ENCODE measurements at regions not wholly inside any gene's neighbourhood (a gene's known extent, or its start where the extent isn't known, plus 50 kb on each side); places are given as distances from the start of the nearest gene placed in this dataset.

GRCh38 chr17:72393553-72393952, 272.7 kb downstream of the SOX9 start:
- Histone ChIP-seq H3K4me1 (no peaks in the 10 kb centered on the region), H3K27me3 (no peaks in the 10 kb centered on the region)

DNA sequence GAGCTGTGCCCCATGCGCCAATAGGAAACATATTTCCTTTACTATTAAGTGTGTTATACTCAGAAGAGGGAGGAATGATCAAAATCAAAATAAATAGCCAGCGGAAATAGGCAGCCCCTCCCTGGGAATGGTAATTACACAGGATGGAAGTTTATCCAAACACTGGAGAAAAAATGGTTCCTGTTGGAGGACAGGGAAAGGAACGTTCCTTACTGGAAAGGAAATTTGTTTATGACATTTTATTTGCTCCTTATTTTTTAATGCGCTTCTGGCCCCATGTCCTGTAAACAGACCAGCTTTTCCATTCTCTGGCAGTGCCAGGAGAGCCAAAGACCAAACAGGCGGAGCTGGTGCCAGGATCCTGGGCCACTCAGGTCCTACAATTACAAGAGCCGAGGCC, 273.7 kb downstream of the SOX9 start:
- Histone ChIP-seq H3K9me3 (no peaks in the 10 kb centered on the region), H3K4me3 (no peak overlapping the region), H3K36me3 (no peaks in the 10 kb centered on the region), H3K4me1 (no peaks in the 10 kb centered on the region), H3K27ac (no peak overlapping the region), H3K27me3 (no peaks in the 10 kb centered on the region)
- TF ChIP-seq, protein P1, sequence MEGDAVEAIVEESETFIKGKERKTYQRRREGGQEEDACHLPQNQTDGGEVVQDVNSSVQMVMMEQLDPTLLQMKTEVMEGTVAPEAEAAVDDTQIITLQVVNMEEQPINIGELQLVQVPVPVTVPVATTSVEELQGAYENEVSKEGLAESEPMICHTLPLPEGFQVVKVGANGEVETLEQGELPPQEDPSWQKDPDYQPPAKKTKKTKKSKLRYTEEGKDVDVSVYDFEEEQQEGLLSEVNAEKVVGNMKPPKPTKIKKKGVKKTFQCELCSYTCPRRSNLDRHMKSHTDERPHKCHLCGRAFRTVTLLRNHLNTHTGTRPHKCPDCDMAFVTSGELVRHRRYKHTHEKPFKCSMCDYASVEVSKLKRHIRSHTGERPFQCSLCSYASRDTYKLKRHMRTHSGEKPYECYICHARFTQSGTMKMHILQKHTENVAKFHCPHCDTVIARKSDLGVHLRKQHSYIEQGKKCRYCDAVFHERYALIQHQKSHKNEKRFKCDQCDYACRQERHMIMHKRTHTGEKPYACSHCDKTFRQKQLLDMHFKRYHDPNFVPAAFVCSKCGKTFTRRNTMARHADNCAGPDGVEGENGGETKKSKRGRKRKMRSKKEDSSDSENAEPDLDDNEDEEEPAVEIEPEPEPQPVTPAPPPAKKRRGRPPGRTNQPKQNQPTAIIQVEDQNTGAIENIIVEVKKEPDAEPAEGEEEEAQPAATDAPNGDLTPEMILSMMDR (IDR thresholded peaks at IDR 0.05), result no peak
- DNase-seq (ENCODE audit: low spot score), result no peak

More at GRCh38 chr17:72393553-72393952, 272.7 kb downstream of the SOX9 start:
- Histone ChIP-seq H3K27ac (no peak overlapping the region), H3K9me3 (no peaks in the 10 kb centered on the region), H3K36me3 (no peaks in the 10 kb centered on the region), H3K4me3 (no peak overlapping the region)
- TF ChIP-seq, protein P1 (IDR thresholded peaks at IDR 0.05), result no peak
- DNase-seq (ENCODE audit: low spot score), result no peak

GRCh38 chr17:72396121-72396520, 275.3 kb downstream of the SOX9 start:
- H3K27me3 ChIP-seq, result no peaks in the 10 kb centered on the region
- H3K4me1 ChIP-seq, result no peaks in the 10 kb centered on the region
- TF ChIP-seq, protein P1 (IDR thresholded peaks at IDR 0.05), result no peak
- H3K9me3 ChIP-seq, result no peaks in the 10 kb centered on the region
- no peak overlapping the region for H3K4me3 ChIP-seq
- DNase-seq (ENCODE audit: low spot score), result no peak
- H3K36me3 ChIP-seq, result no peaks in the 10 kb centered on the region
- H3K27ac ChIP-seq, result no peak overlapping the region

- Histone ChIP-seq H3K36me3 (no peaks in the 10 kb centered on the region), H3K9me3 (no peaks in the 10 kb centered on the region), H3K4me3 (no peak overlapping the region), H3K27ac (no peak overlapping the region), H3K27me3 (no peaks in the 10 kb centered on the region), H3K4me1 (no peaks in the 10 kb centered on the region)
- TF ChIP-seq, protein P1 (IDR thresholded peaks at IDR 0.05), result no peak
- no peak for DNase-seq (ENCODE audit: low spot score)
Measured at GRCh38 chr17:72397223-72397667, 276.4 kb downstream of the SOX9 start.

- no peak overlapping the region for H3K4me3 ChIP-seq
- no peaks in the 10 kb centered on the region for H3K4me1 ChIP-seq
- no peak overlapping the region for H3K27ac ChIP-seq
- no peaks in the 10 kb centered on the region for H3K27me3 ChIP-seq
- no peak for DNase-seq (ENCODE audit: low spot score)
- H3K36me3 ChIP-seq, result no peaks in the 10 kb centered on the region
- TF ChIP-seq, protein P1 (IDR thresholded peaks at IDR 0.05), result no peak
- H3K9me3 ChIP-seq, result no peaks in the 10 kb centered on the region
Measured at GRCh38 chr17:72397687-72398086, 276.9 kb downstream of the SOX9 start.

DNA sequence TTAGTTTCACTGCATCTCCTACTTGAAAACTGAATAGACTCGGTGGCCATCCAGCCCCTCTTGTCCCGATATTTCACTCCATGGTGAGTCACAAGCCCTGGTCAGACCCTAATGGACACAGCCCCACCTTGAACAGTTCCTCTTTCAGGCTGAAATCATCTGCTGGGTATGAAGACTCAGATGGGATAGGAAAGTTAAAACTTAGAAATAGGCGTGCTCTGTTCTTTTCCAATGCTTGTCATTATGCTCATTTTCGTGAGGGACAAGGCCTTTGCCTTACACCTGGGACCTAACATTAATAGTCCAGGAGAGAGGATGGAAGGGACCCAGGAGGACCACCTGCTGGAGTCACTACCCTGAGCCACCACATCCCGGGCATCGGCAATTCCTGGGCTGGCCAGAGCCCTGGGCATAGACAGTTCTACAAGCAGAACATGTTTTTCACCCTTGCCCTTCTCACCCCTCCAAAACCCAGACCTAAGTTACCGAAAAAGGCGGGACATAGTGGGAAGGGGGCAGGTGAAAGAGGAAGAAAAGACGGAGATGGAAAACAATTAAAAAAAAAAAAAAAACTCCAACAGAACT, 278.3 kb downstream of the SOX9 start:
- TF ChIP-seq, protein P1 (IDR thresholded peaks at IDR 0.05), result no peak
- H3K36me3 ChIP-seq, result no peaks in the 10 kb centered on the region
- H3K9me3 ChIP-seq, result no peaks in the 10 kb centered on the region
- no peak overlapping the region for H3K4me3 ChIP-seq
- DNase-seq (ENCODE audit: low spot score), result no peak
- no peak overlapping the region for H3K27ac ChIP-seq
- H3K4me1 ChIP-seq, result no peaks in the 10 kb centered on the region
- no peaks in the 10 kb centered on the region for H3K27me3 ChIP-seq
